ENCODE measurements at regions not wholly inside any gene's neighbourhood (a gene's known extent, or its start where the extent isn't known, plus 50 kb on each side); places are given as distances from the start of the nearest gene placed in this dataset.

GRCh38 chr4:127211650-127212560, 420.9 kb upstream of the INTU start:
- Histone ChIP-seq H3K4me3 (no peak overlapping the region), H3K4me1 (no peaks in the 10 kb centered on the region), H3K36me3 (no peaks in the 10 kb centered on the region), H3K27me3 (no peaks in the 10 kb centered on the region), H3K27ac (peak overlapping the region in 1 of 4 donors; percentile 29), H3K9me3 (no peaks in the 10 kb centered on the region)
- TF ChIP-seq POLR2A (IDR thresholded peaks at IDR 0.05): no peak
- TF ChIP-seq CTCF (IDR thresholded peaks at IDR 0.05 in 4 of 5, conservative IDR thresholded peaks at IDR 0.05 in 1 of 5): no peak
- ATAC-seq: no peak
- in situ Hi-C loops (cut with MboI; ENCODE audit: low sequenced_read_pairs in 4 of 4) (no loop called here), intact Hi-C loops (cut with DNase I; ENCODE audit: low total_unique reads) (no loop called here)
- no peak for DNase-seq

GRCh38 chr4:127212701-127213100, 420.1 kb upstream of the INTU start:
- Histone ChIP-seq H3K27ac (peak overlapping the region in 1 of 4 donors; percentile 29), H3K36me3 (no peaks in the 10 kb centered on the region), H3K4me3 (no peak overlapping the region), H3K27me3 (no peaks in the 10 kb centered on the region), H3K4me1 (no peaks in the 10 kb centered on the region), H3K9me3 (no peaks in the 10 kb centered on the region)
- intact Hi-C loops (cut with DNase I; ENCODE audit: low total_unique reads) (no loop called here), in situ Hi-C loops (cut with MboI; ENCODE audit: low sequenced_read_pairs in 4 of 4) (no loop called here)
- ATAC-seq: no peak
- TF ChIP-seq CTCF (IDR thresholded peaks at IDR 0.05 in 4 of 5, conservative IDR thresholded peaks at IDR 0.05 in 1 of 5) (no peak), POLR2A (IDR thresholded peaks at IDR 0.05) (no peak)
- DNase-seq: no peak

GRCh38 chr4:127214016-127214415, 418.7 kb upstream of the INTU start:
- Histone ChIP-seq H3K27ac (no peak overlapping the region), H3K4me3 (no peak overlapping the region), H3K27me3 (no peaks in the 10 kb centered on the region), H3K36me3 (no peaks in the 10 kb centered on the region), H3K9me3 (no peaks in the 10 kb centered on the region), H3K4me1 (no peaks in the 10 kb centered on the region)
- TF ChIP-seq CTCF (IDR thresholded peaks at IDR 0.05 in 4 of 5, conservative IDR thresholded peaks at IDR 0.05 in 1 of 5) (no peak), POLR2A (IDR thresholded peaks at IDR 0.05) (no peak)
- in situ Hi-C loops (cut with MboI; ENCODE audit: low sequenced_read_pairs in 4 of 4): no loop called here
- intact Hi-C loops (cut with DNase I; ENCODE audit: low total_unique reads): no loop called here
- no peak for ATAC-seq
- DNase-seq: no peak

- DNase-seq (no peak), ATAC-seq (no peak)
- Histone ChIP-seq H3K27ac (no peak overlapping the region), H3K4me3 (no peak overlapping the region), H3K36me3 (no peaks in the 10 kb centered on the region), H3K4me1 (no peaks in the 10 kb centered on the region), H3K9me3 (no peaks in the 10 kb centered on the region), H3K27me3 (no peaks in the 10 kb centered on the region)
- no peak for TF ChIP-seq POLR2A (IDR thresholded peaks at IDR 0.05)
- TF ChIP-seq CTCF (IDR thresholded peaks at IDR 0.05 in 4 of 5, conservative IDR thresholded peaks at IDR 0.05 in 1 of 5): no peak
- in situ Hi-C loops (cut with MboI; ENCODE audit: low sequenced_read_pairs in 4 of 4) (no loop called here), intact Hi-C loops (cut with DNase I; ENCODE audit: low total_unique reads) (no loop called here)
Observed at GRCh38 chr4:127214931-127215330, 417.8 kb upstream of the INTU start.
